ENCODE measurements at regions not wholly inside any gene's neighbourhood (a gene's known extent, or its start where the extent isn't known, plus 50 kb on each side); places are given as distances from the start of the nearest gene placed in this dataset.

GRCh38 chr2:21288299-21288698 is 164.5 kb downstream of the TDRD15 start:
- Histone ChIP-seq H3K4me2 (peak overlapping the region; percentile 45), H3K79me2 (ENCODE audit: low read depth) (no peaks in the 10 kb centered on the region), H3K27ac (no peak overlapping the region), H3K27me3 (no peaks in the 10 kb centered on the region), H3K4me3 (no peak overlapping the region), H4K20me1 (ENCODE audit: low read depth) (no peaks in the 10 kb centered on the region), H3K36me3 (no peaks in the 10 kb centered on the region), H3K9me3 (ENCODE audit: low read depth) (no peaks in the 10 kb centered on the region), H3K9ac (no peak overlapping the region), H3K4me1 (peaks cover 30% of the 10 kb centered on the region), H2AFZ (replicated peaks) (peak overlapping the region; percentile 69), H3F3A (ENCODE audit: low read depth) (peaks cover 30% of the 10 kb centered on the region)
- H3K36me3 Mint-ChIP-seq = no peaks in the 10 kb centered on the region
- H3K4me1 Mint-ChIP-seq = peaks cover 28% of the 10 kb centered on the region
- H3K9me3 Mint-ChIP-seq = peaks cover 2% of the 10 kb centered on the region
- H3K27ac Mint-ChIP-seq = peak overlapping the region; percentile 11
- no peak for DNase-seq (ENCODE audit: low spot score)
- H3K27me3 Mint-ChIP-seq (ENCODE audit: insufficient read depth, low read depth) = peaks cover 5% of the 10 kb centered on the region
- TF ChIP-seq CTCF (IDR thresholded peaks at IDR 0.05) = no peak
- no peak overlapping the region for H3K4me3 Mint-ChIP-seq

- no peak for DNase-seq (ENCODE audit: low spot score)
- Mint-ChIP-seq H3K4me3 (no peak overlapping the region), H3K4me1 (peaks cover 25% of the 10 kb centered on the region), H3K36me3 (no peaks in the 10 kb centered on the region), H3K9me3 (peaks cover 2% of the 10 kb centered on the region), H3K27me3 (ENCODE audit: insufficient read depth, low read depth) (peaks cover 6% of the 10 kb centered on the region), H3K27ac (peak overlapping the region; percentile 64)
- no peak overlapping the region for H3K9ac ChIP-seq
- peaks cover 30% of the 10 kb centered on the region for H3K4me1 ChIP-seq
- peak overlapping the region; percentile 23 for H2AFZ ChIP-seq (replicated peaks)
- H3K79me2 ChIP-seq (ENCODE audit: low read depth) = no peaks in the 10 kb centered on the region
- H3K27me3 ChIP-seq = no peaks in the 10 kb centered on the region
- no peak for TF ChIP-seq EZH2 (IDR thresholded peaks at IDR 0.05)
- no peak for TF ChIP-seq CTCF (IDR thresholded peaks at IDR 0.05)
- peak overlapping the region; percentile 45 for H3K4me2 ChIP-seq
- H3K36me3 ChIP-seq = no peaks in the 10 kb centered on the region
- peak overlapping the region; percentile 21 for H3K27ac ChIP-seq
- H3K4me3 ChIP-seq = no peak overlapping the region
- no peaks in the 10 kb centered on the region for H3K9me3 ChIP-seq (ENCODE audit: low read depth)
- H4K20me1 ChIP-seq (ENCODE audit: low read depth) = no peaks in the 10 kb centered on the region
- H3F3A ChIP-seq (ENCODE audit: low read depth) = peaks cover 30% of the 10 kb centered on the region
Measured at GRCh38 chr2:21288739-21289520, 165.2 kb downstream of the TDRD15 start.

- no peaks in the 10 kb centered on the region for H4K20me1 ChIP-seq (ENCODE audit: low read depth)
- TF ChIP-seq EZH2phosphoT487 (IDR thresholded peaks at IDR 0.05) (no peak), EZH2 (IDR thresholded peaks at IDR 0.05) (no peak), CTCF (IDR thresholded peaks at IDR 0.05) (no peak)
- H3K27ac Mint-ChIP-seq = peak overlapping the region; percentile 40
- H3K9ac ChIP-seq = no peak overlapping the region
- H3F3A ChIP-seq (ENCODE audit: low read depth) = peaks cover 30% of the 10 kb centered on the region
- peaks cover 30% of the 10 kb centered on the region for H3K4me1 ChIP-seq
- H3K9me3 ChIP-seq (ENCODE audit: low read depth) = no peaks in the 10 kb centered on the region
- peaks cover 7% of the 10 kb centered on the region for H3K27me3 Mint-ChIP-seq (ENCODE audit: insufficient read depth, low read depth)
- H3K4me3 ChIP-seq = no peak overlapping the region
- H2AFZ ChIP-seq (replicated peaks) = no peak overlapping the region
- H3K4me3 Mint-ChIP-seq = no peak overlapping the region
- peaks cover 25% of the 10 kb centered on the region for H3K4me1 Mint-ChIP-seq
- peak overlapping the region; percentile 45 for H3K4me2 ChIP-seq
- peaks cover 2% of the 10 kb centered on the region for H3K9me3 Mint-ChIP-seq
- H3K27me3 ChIP-seq = no peaks in the 10 kb centered on the region
- H3K36me3 Mint-ChIP-seq = no peaks in the 10 kb centered on the region
- no peaks in the 10 kb centered on the region for H3K79me2 ChIP-seq (ENCODE audit: low read depth)
- H3K27ac ChIP-seq = no peak overlapping the region
- H3K36me3 ChIP-seq = no peaks in the 10 kb centered on the region
- DNase-seq (ENCODE audit: low spot score) = no peak
Measured at GRCh38 chr2:21289551-21289950, 165.8 kb downstream of the TDRD15 start.
